HUES48 (cell line): ENCODE measurements at regions not wholly inside any gene's neighbourhood (a gene's known extent, or its start where the extent isn't known, plus 50 kb on each side); places are given as distances from the start of the nearest gene placed in this dataset.

ENCODE experiments used
- H3K27ac ChIP-seq: one replicate; pipeline ENCODE4 v1.7.0; 2013; ENCODE audit warnings: low read depth, low read length, inconsistent platforms
- H3K27me3 ChIP-seq: 2 replicates; pipeline ENCODE4 v1.6.1; 2013; ENCODE audit warnings: mild to moderate bottlenecking, low read length; ENCODE audit not compliant: control insufficient read depth, insufficient read depth
- H3K36me3 ChIP-seq: 2 replicates; pipeline ENCODE4 v1.6.1; 2013; ENCODE audit warnings: low read length; ENCODE audit not compliant: control insufficient read depth, insufficient read depth
- H3K4me1 ChIP-seq: 2 replicates; pipeline ENCODE4 v1.6.1; 2013; ENCODE audit warnings: mild to moderate bottlenecking, low read length; ENCODE audit not compliant: control insufficient read depth, insufficient read depth
- H3K4me3 ChIP-seq: 2 replicates; pipeline ENCODE4 v1.5.1; 2013; ENCODE audit warnings: mild to moderate bottlenecking, low read depth, low read length
- H3K9ac ChIP-seq: 2 replicates; pipeline ENCODE4 v1.6.1; 2013; ENCODE audit warnings: mild to moderate bottlenecking, low read depth, low read length, moderate library complexity
- H3K9me3 ChIP-seq: 2 replicates; pipeline ENCODE4 v1.6.1; 2013; ENCODE audit warnings: low read length; ENCODE audit not compliant: control insufficient read depth, insufficient read depth

DNA sequence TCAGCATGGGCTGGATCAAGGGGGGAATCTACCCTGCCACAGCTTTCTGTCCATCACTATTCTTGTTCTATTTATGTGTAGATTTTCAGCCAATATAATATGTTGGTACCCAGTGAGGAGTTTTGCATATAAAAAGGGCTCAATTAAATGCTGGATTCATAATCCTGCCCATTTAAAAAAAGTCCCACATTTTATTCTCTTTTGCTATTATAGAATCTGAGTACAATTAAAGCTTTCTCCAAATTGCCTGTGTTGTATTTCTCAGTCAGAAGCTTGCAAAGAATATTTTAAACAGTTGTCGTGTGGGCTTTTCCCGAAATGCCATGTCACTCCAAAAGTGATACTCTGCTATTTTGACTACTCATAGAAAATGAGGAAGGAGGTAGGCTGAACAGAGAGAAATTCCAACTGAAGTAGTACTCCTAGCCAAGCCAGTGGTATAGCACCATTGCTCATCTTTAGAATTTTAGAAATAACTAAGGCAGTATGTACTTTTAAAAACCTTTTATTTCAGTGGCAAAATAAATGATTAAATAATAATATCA lies 108.3 kb upstream of the HDAC9 start:
- Histone ChIP-seq H3K36me3 (no peaks in the 10 kb centered on the region), H3K4me1 (peaks cover 36% of the 10 kb centered on the region), H3K27me3 (no peaks in the 10 kb centered on the region)

DNA sequence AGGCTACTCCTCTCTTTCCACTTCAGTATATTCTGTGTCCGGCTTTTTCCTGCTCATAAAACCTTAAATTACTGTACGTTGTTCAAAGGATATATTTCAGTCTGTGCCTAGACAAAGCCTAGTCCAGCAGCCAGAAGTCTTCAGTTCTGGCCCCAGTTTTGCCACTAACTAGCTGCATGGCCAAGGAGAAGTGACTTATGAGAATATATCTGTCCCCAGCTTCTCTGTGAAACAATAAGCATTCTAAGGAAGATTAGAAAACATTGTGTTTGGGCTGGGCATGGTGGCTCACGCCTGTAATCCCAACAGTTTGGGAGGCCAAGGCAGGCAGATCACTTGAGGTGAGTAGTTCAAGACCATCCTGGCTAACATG lies 105.0 kb upstream of the HDAC9 start:
- H3K4me1 ChIP-seq, result peaks cover 36% of the 10 kb centered on the region
- H3K9me3 ChIP-seq, result no peaks in the 10 kb centered on the region
- H3K27ac ChIP-seq, result no peak overlapping the region
- no peak overlapping the region for H3K9ac ChIP-seq
- H3K4me3 ChIP-seq, result no peak overlapping the region
- H3K27me3 ChIP-seq, result no peaks in the 10 kb centered on the region
- no peaks in the 10 kb centered on the region for H3K36me3 ChIP-seq

More for the DNA sequence above, 108.3 kb upstream of the HDAC9 start:
- Histone ChIP-seq H3K9me3 (no peaks in the 10 kb centered on the region), H3K9ac (no peak overlapping the region), H3K4me3 (no peak overlapping the region), H3K27ac (no peak overlapping the region)

DNA sequence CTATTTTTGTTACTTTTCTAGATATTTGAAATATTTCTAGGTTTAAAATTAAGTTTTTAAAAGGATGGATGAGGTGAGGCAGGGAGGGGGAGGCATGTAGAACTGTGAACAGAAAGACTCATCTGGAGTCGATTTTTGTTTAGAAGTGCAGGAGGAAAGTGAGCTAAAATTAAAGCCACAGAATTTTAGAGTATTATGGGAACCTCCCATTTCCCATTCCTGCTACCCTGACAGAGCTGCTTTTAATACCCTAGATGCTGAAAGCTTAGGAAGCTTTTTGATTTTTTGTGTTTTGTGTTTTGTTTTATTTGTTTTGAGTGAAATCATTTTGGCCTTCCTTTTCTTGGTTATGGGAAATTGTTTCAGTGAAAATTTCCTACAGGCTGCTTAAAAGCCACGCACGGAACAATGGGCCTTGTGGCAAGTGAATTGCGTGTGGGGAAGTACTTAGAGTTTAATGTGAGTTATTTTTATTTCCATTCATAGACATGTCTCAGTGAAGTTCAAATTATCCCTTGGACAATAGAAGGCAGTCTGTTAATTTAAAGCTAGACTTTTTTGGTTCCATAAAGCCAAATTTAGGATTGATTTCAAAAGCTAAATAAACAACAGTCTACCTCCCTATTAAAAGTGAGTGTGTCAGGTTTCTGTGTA lies 102.0 kb upstream of the HDAC9 start:
- no peak overlapping the region for H3K27ac ChIP-seq
- no peak overlapping the region for H3K9ac ChIP-seq
- no peaks in the 10 kb centered on the region for H3K27me3 ChIP-seq
- no peaks in the 10 kb centered on the region for H3K36me3 ChIP-seq
- H3K9me3 ChIP-seq, result no peaks in the 10 kb centered on the region
- no peak overlapping the region for H3K4me3 ChIP-seq
- H3K4me1 ChIP-seq, result peaks cover 38% of the 10 kb centered on the region

DNA sequence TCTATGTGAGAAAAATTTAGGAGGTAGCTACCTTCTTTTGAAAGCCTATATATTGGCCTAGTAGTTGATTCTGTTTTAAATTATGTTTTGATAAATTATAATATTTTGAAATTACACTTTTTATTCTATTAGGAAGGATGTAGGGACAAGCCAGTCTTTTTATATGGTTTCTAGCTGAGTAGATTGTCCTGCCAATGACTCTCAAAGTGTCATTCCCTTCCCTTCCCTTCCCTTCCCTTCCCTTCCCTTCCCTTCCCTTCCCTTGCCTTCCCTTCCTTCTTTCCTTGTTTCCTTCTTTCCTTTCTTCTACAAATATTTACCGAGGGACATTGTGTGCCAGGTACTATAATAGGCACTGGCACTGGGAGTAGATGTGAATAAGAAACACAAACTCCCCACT lies 99.7 kb upstream of the HDAC9 start:
- Histone ChIP-seq H3K27ac (no peak overlapping the region), H3K27me3 (no peaks in the 10 kb centered on the region), H3K9ac (no peak overlapping the region)

DNA sequence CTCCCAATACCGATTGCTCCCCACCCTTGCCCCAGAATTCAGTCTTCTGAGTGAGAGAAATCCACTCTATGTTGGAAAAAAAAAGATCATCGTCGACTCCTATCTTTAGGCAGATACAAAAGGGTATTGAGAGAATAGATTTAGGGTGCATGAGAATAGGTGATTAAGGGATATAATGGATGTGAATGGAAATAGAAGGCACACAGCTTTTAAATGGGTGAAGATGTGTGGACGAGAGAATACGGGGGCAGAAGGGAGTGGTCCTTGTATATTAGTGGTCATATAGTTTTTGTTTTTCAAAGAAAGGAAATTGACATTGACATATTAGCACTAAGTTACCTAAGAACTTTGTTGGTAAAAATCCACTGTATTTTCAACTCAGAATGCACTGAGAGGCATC lies 98.6 kb upstream of the HDAC9 start:
- Histone ChIP-seq H3K4me3 (peak overlapping the region; percentile 32), H3K36me3 (no peaks in the 10 kb centered on the region), H3K9ac (no peak overlapping the region), H3K9me3 (no peaks in the 10 kb centered on the region), H3K27me3 (no peaks in the 10 kb centered on the region), H3K4me1 (peaks cover 58% of the 10 kb centered on the region), H3K27ac (peak overlapping the region; percentile 69)

More for the DNA sequence above, 99.7 kb upstream of the HDAC9 start:
- Histone ChIP-seq H3K9me3 (no peaks in the 10 kb centered on the region), H3K4me1 (peaks cover 58% of the 10 kb centered on the region), H3K36me3 (no peaks in the 10 kb centered on the region), H3K4me3 (no peak overlapping the region)

DNA sequence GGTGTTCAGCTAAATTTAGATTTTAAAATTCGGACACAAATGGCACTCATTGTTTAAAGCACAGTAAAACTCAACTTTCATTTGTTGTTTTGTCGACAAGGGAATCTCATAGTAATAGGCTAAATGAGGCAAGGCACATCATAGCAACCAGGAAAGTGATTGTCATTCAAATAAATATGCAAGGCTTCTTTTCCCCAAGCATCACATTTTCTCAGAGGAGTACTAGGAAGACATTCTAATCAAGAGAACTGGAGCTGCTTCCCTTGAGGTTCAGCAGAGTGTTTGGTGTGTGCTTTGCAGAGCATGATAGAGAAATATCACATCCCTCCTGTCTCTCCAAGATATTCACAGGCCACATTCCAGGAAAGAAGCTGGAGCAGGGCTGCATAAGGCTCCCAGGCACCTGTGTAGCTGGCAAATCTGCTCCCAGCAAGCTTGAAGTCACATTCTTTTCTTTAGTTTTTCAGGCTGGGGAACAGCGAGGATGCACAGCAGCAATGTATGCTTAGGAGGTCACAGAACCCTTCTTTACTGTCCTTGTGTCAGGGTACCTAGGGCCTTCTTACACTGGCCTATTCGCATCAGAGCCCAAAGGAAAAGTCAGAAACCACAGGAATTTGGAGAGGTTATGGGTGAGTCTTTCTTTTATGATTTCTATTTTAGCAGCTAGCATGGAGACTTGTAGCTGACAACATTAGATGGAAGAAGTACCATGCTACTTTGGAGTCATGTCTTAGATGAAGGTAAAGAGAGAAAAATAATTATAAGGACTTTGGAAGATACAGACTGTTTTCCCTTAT lies 95.9 kb upstream of the HDAC9 start:
- no peaks in the 10 kb centered on the region for H3K27me3 ChIP-seq
- H3K36me3 ChIP-seq, result no peaks in the 10 kb centered on the region
- H3K9ac ChIP-seq, result no peak overlapping the region
- H3K9me3 ChIP-seq, result no peaks in the 10 kb centered on the region
- peak overlapping the region; percentile 52 for H3K27ac ChIP-seq
- peaks cover 46% of the 10 kb centered on the region for H3K4me1 ChIP-seq
- no peak overlapping the region for H3K4me3 ChIP-seq

DNA sequence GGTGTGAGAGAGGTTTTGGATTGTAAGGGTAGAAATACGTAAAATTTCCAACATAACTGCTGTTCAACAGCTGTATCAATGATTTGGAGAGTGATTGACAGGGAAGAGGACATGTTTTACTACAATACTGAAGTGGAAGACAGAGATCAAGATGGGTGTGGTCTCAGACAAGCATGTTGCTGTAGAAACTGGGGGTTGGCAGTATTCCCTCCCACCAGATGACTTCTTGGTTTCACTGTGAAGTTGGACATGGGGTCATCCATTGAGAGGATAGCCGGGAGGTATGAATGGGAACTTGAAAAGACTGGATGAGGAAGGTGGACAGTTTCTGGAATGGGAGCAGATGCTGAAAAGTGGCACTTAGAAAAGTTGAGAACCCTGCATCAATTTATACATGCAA lies 95.3 kb upstream of the HDAC9 start:
- H3K36me3 ChIP-seq, result no peaks in the 10 kb centered on the region
- H3K9me3 ChIP-seq, result no peaks in the 10 kb centered on the region
- no peaks in the 10 kb centered on the region for H3K27me3 ChIP-seq
- no peak overlapping the region for H3K27ac ChIP-seq
- no peak overlapping the region for H3K9ac ChIP-seq
- H3K4me3 ChIP-seq, result no peak overlapping the region
- H3K4me1 ChIP-seq, result peaks cover 46% of the 10 kb centered on the region

DNA sequence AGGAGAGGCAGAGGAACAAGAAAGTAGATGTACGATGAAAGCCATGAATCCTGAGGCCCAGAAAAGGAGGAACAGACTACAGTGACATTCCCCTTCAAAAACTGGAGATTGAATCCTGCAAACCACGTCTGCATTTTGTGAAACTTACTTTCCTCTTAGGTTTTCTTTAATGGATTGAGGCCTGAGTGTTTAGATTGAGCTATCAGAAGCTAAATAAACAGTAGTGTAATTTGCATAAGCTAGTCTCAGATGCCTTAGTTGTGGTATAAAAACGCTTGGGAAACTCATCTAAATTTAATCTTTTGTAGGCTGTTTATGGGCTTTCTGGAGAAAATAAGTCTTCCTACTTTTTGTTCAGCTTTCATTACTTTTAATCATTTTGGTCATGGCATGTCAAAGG lies 94.8 kb upstream of the HDAC9 start:
- no peaks in the 10 kb centered on the region for H3K27me3 ChIP-seq
- no peaks in the 10 kb centered on the region for H3K9me3 ChIP-seq
- H3K4me3 ChIP-seq, result no peak overlapping the region
- no peaks in the 10 kb centered on the region for H3K36me3 ChIP-seq
- H3K27ac ChIP-seq, result no peak overlapping the region
- peaks cover 46% of the 10 kb centered on the region for H3K4me1 ChIP-seq
- no peak overlapping the region for H3K9ac ChIP-seq

DNA sequence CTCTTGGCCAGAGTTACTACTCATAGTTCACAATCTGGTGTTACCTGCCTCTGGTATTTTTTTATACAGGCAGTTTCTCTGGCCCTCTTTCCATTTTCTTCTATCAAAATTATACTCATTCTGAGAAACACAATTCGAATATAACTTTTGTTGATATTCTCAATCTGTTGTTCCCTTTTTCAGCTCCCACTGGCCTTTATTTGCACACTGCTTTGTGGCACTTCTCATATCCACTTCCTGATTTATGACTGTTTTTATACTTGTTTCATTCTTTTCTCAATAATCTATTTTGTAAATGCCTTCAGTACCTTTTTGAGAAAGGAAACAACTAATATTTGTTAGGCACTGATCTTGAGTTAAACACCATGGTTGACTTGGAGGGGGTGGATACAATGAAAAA lies 93.8 kb upstream of the HDAC9 start:
- peaks cover 38% of the 10 kb centered on the region for H3K4me1 ChIP-seq
- no peaks in the 10 kb centered on the region for H3K36me3 ChIP-seq
- H3K4me3 ChIP-seq, result no peak overlapping the region
- H3K9me3 ChIP-seq, result no peaks in the 10 kb centered on the region
- no peak overlapping the region for H3K27ac ChIP-seq
- H3K9ac ChIP-seq, result no peak overlapping the region
- no peaks in the 10 kb centered on the region for H3K27me3 ChIP-seq

DNA sequence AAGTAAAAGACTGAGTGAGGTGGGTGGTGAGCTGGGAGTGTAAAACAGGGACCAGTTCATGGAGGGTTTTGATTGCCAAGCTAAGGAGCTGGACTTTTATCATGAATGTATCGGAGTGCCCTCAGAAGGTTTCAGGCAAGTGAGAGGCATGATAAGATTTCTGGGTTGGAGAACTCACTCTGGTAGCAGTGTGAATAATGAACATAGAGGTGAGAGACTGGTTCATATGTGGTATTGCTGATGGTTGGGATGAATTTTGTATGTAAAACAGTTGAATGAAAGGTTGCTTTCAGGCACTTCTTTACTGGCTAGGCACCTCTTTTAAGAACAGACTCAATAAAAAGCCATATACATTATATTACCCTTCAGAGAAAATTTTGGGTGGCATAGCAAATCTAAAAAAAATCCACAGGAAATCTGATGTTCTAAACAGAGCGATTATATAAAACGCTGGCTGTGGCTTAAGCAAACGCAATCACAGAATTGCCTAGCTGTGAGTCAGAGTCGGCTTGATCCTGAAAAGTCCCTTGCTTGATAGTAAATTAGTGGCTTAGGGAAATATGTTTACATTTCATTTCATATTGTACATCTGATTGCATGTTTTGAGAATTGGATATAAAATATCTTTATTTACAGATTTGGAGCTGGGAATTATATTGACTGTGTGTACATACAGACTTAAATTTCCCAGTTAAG lies 92.9 kb upstream of the HDAC9 start:
- Histone ChIP-seq H3K4me1 (peaks cover 38% of the 10 kb centered on the region), H3K9me3 (no peaks in the 10 kb centered on the region), H3K9ac (no peak overlapping the region), H3K27ac (no peak overlapping the region), H3K36me3 (no peaks in the 10 kb centered on the region), H3K4me3 (no peak overlapping the region), H3K27me3 (no peaks in the 10 kb centered on the region)

DNA sequence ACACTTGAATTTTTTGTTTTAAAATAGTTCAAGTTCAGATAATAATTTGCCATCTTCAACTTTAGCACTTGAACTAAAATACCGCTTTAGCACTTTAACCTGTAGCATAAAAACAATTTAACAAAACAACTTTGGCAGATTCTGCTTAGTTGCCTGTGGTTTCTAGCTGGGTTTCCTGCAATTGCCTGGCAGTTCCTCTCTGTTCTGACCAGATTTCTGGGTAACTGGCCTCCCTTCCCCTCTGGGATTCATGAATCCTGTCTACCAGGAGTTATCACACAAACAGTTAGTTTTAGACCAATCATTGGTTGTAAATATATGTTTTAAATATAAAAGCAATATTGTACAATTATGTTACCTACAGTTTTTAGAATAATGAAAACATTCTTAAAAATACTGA lies 89.8 kb upstream of the HDAC9 start:
- Histone ChIP-seq H3K4me3 (no peak overlapping the region), H3K27ac (no peak overlapping the region), H3K9me3 (no peaks in the 10 kb centered on the region), H3K36me3 (no peaks in the 10 kb centered on the region), H3K4me1 (peaks cover 32% of the 10 kb centered on the region), H3K27me3 (no peaks in the 10 kb centered on the region), H3K9ac (no peak overlapping the region)
